OCI-LY1 (cell line): ENCODE measurements at regions not wholly inside any gene's neighbourhood (a gene's known extent, or its start where the extent isn't known, plus 50 kb on each side); places are given as distances from the start of the nearest gene placed in this dataset.

Source experiments
- CTCF ChIP-seq: fragments of 200-600 bp; sonication (generic), shearing (Covaris generic); IDR thresholded peaks from 2 replicates; pipeline ENCODE4 v1.5.1; 2017; ENCODE audit warnings: mild to moderate bottlenecking, antibody characterized with exemption, low read length, moderate library complexity, mixed read lengths
- EZH2 ChIP-seq: fragments of 200-600 bp; sonication (generic), shearing (Covaris generic); IDR thresholded peaks from 2 replicates; pipeline ENCODE4 v1.8.0; 2017; ENCODE audit warnings: borderline replicate concordance, mixed run types, mild to moderate bottlenecking, antibody characterized with exemption, low read length, moderate library complexity, mixed read lengths

GRCh38 chr1:4959216-4959615, 304.8 kb downstream of the AJAP1 start:
- TF ChIP-seq CTCF (no peak), EZH2 (no peak)
